ENCODE measurements at regions not wholly inside any gene's neighbourhood (a gene's known extent, or its start where the extent isn't known, plus 50 kb on each side); places are given as distances from the start of the nearest gene placed in this dataset.

- RAD21 ChIA-PET (ENCODE audit: low non-redundant PET in 1 of 2, low total read pairs in 2 of 2, uncharacterized antibody in 2 of 2, unreplicated experiment in 2 of 2), result no interaction called here
- Histone ChIP-seq H3K9ac (ENCODE audit: low read length) (no peak overlapping the region), H3K4me3 (replicated peaks in 1 of 2; ENCODE audit: low read depth in 1 of 2, low read length in 2 of 2) (no peak overlapping the region), H2AFZ (ENCODE audit: low read depth, low read length, poor library complexity, severe bottlenecking) (no peak overlapping the region), H3K4me1 (ENCODE audit: control insufficient read depth in 1 of 2, insufficient read depth in 2 of 2, low read length in 2 of 2) (no peaks in the 10 kb centered on the region), H4K20me1 (ENCODE audit: insufficient read depth) (no peaks in the 10 kb centered on the region), H3K9me2 (ENCODE audit: insufficient read depth) (no peaks in the 10 kb centered on the region), H3K27ac (ENCODE audit: low read depth, low read length) (no peak overlapping the region), H3K36me3 (ENCODE audit: control insufficient read depth in 1 of 2, insufficient read depth in 2 of 2, low read length in 2 of 2) (no peaks in the 10 kb centered on the region), H3K79me2 (ENCODE audit: insufficient read depth, low read length) (no peaks in the 10 kb centered on the region), H3K4me2 (ENCODE audit: low read length) (no peak overlapping the region), H3K27me3 (ENCODE audit: insufficient read depth, low read length) (no peaks in the 10 kb centered on the region), H3K9me3 (ENCODE audit: control insufficient read depth in 1 of 2, insufficient read depth in 1 of 2, low read depth in 1 of 2, low read length in 2 of 2) (no peaks in the 10 kb centered on the region)
- POLR2A ChIA-PET, result no interaction called here
- ATAC-seq (no peak), DNase-seq (ENCODE audit: low read depth, low spot score) (no peak)
- intact Hi-C loops (cut with micrococcal nuclease), result no loop called here
- CTCF ChIA-PET, result no interaction called here
- TF ChIP-seq POLR2AphosphoS5 (IDR thresholded peaks at IDR 0.05; ENCODE audit: low read depth, low read length) (no peak), CEBPB (IDR thresholded peaks at IDR 0.05; ENCODE audit: low read depth) (no peak), RAD21 (IDR thresholded peaks at IDR 0.05; ENCODE audit: low read depth) (no peak), SP1 (IDR thresholded peaks at IDR 0.05; ENCODE audit: low read depth) (no peak), JUND (IDR thresholded peaks at IDR 0.05) (no peak), TCF7L2 (IDR thresholded peaks at IDR 0.05; ENCODE audit: borderline replicate concordance, extremely low read depth, insufficient read depth, insufficient read length) (no peak)
- no TSS peak for BruUV-seq (replicated peaks)
Observed at GRCh38 chr14:104286496-104286895, 148.1 kb downstream of the KIF26A start.

GRCh38 chr14:104287301-104288009 is 149.1 kb downstream of the KIF26A start:
- intact Hi-C loops (cut with micrococcal nuclease), result no loop called here
- no peak overlapping the region for H3K4me3 ChIP-seq (replicated peaks in 1 of 2; ENCODE audit: low read depth in 1 of 2, low read length in 2 of 2)
- RAD21 ChIA-PET (ENCODE audit: low non-redundant PET in 1 of 2, low total read pairs in 2 of 2, uncharacterized antibody in 2 of 2, unreplicated experiment in 2 of 2), result no interaction called here
- H3K4me2 ChIP-seq (ENCODE audit: low read length), result no peak overlapping the region
- H3K9ac ChIP-seq (ENCODE audit: low read length), result no peak overlapping the region
- BruUV-seq (replicated peaks), result no TSS peak
- no peaks in the 10 kb centered on the region for H3K27me3 ChIP-seq (ENCODE audit: insufficient read depth, low read length)
- TF ChIP-seq TCF7L2 (IDR thresholded peaks at IDR 0.05; ENCODE audit: borderline replicate concordance, extremely low read depth, insufficient read depth, insufficient read length), result no peak
- TF ChIP-seq JUND (IDR thresholded peaks at IDR 0.05), result no peak
- H3K4me1 ChIP-seq (ENCODE audit: control insufficient read depth in 1 of 2, insufficient read depth in 2 of 2, low read length in 2 of 2), result no peaks in the 10 kb centered on the region
- no peaks in the 10 kb centered on the region for H3K79me2 ChIP-seq (ENCODE audit: insufficient read depth, low read length)
- POLR2A ChIA-PET, result no interaction called here
- H3K9me2 ChIP-seq (ENCODE audit: insufficient read depth), result no peaks in the 10 kb centered on the region
- H3K9me3 ChIP-seq (ENCODE audit: control insufficient read depth in 1 of 2, insufficient read depth in 1 of 2, low read depth in 1 of 2, low read length in 2 of 2), result no peaks in the 10 kb centered on the region
- ATAC-seq (no peak), DNase-seq (ENCODE audit: low read depth, low spot score) (no peak)
- no peaks in the 10 kb centered on the region for H3K36me3 ChIP-seq (ENCODE audit: control insufficient read depth in 1 of 2, insufficient read depth in 2 of 2, low read length in 2 of 2)
- no peak overlapping the region for H2AFZ ChIP-seq (ENCODE audit: low read depth, low read length, poor library complexity, severe bottlenecking)
- CTCF ChIA-PET, result no interaction called here
- no peaks in the 10 kb centered on the region for H4K20me1 ChIP-seq (ENCODE audit: insufficient read depth)
- H3K27ac ChIP-seq (ENCODE audit: low read depth, low read length), result no peak overlapping the region
